Embryonic facial prominence (tissue), 1 donor: ENCODE measurements at regions not wholly inside any gene's neighbourhood (a gene's known extent, or its start where the extent isn't known, plus 50 kb on each side); places are given as distances from the start of the nearest gene placed in this dataset.

Experiments used
- DNase-seq: peaks from one replicate; pipeline ENCODE4 v3.0.0-alpha.2; 2016; ENCODE audit errors: extremely low spot score

- no peak for DNase-seq
Observed at GRCh38 chr5:67694810-67695191, 498.2 kb upstream of the CD180 start.

- no peak for DNase-seq
Observed at GRCh38 chr5:67693956-67694809, 497.6 kb upstream of the CD180 start.

- DNase-seq = no peak
Observed at GRCh38 chr5:67686746-67687145, 490.1 kb upstream of the CD180 start.

GRCh38 chr5:67681703-67682102, 485.1 kb upstream of the CD180 start:
- no peak for DNase-seq

- DNase-seq = no peak
Observed at GRCh38 chr5:67680099-67680498, 483.5 kb upstream of the CD180 start.

GRCh38 chr5:67679184-67679841, 482.7 kb upstream of the CD180 start:
- DNase-seq = no peak

- no peak for DNase-seq
Observed at GRCh38 chr5:67678594-67678993, 482.0 kb upstream of the CD180 start.

- no peak for DNase-seq
Observed at GRCh38 chr5:67677422-67677970, 480.9 kb upstream of the CD180 start.

GRCh38 chr5:67676863-67677262, 480.3 kb upstream of the CD180 start:
- DNase-seq = no peak

- DNase-seq = no peak
Observed at GRCh38 chr5:67674159-67674655, 477.6 kb upstream of the CD180 start.

- DNase-seq = no peak
Observed at GRCh38 chr5:67673618-67674017, 477.0 kb upstream of the CD180 start.

- DNase-seq = no peak
Observed at GRCh38 chr5:67673180-67673579, 476.6 kb upstream of the CD180 start.

- DNase-seq = no peak
Observed at GRCh38 chr5:67672636-67673035, 476.0 kb upstream of the CD180 start.

- DNase-seq = no peak
Observed at GRCh38 chr5:67669916-67670315, 473.3 kb upstream of the CD180 start.

- DNase-seq = no peak
Observed at GRCh38 chr5:67660149-67660548, 463.6 kb upstream of the CD180 start.

- no peak for DNase-seq
Observed at GRCh38 chr5:67659288-67659687, 462.7 kb upstream of the CD180 start.

- no peak for DNase-seq
Observed at GRCh38 chr5:67657055-67657454, 460.5 kb upstream of the CD180 start.

- DNase-seq = no peak
Observed at GRCh38 chr5:67652201-67652600, 455.6 kb upstream of the CD180 start.

GRCh38 chr5:67651180-67651579, 454.6 kb upstream of the CD180 start:
- no peak for DNase-seq

- DNase-seq = peak; percentile 83
Observed at GRCh38 chr5:67648201-67648671, 451.6 kb upstream of the CD180 start.

GRCh38 chr5:67647772-67648171, 451.2 kb upstream of the CD180 start:
- no peak for DNase-seq

- no peak for DNase-seq
Observed at GRCh38 chr5:67644221-67644920, 447.8 kb upstream of the CD180 start.
